ENCODE measurements at regions not wholly inside any gene's neighbourhood (a gene's known extent, or its start where the extent isn't known, plus 50 kb on each side); places are given as distances from the start of the nearest gene placed in this dataset.

DNA sequence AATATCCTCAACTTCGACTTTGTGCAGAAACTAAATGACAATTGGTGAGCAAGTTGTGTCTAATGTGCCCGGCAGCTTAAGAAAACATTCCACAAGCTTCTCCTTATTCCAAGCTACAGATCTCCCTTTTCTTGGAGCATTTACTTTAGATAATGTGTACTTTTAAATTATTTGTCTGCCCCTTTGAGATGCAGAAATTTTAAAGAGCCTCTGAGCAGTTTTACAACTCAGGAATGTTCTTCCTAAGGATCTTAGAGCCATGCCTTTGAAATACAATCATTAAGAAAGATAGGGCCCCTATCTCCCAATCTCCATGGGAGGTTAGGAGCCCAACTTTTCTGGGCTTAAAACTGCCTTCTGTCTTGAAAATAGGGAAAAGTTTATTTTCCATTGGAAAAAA, 723.7 kb upstream of the COX7C start:
- no peaks in the 10 kb centered on the region for H3K9me3 ChIP-seq (ENCODE audit: control insufficient read depth, low read length)
- Mint-ChIP-seq H3K4me1 (peaks cover 30% of the 10 kb centered on the region), H3K36me3 (ENCODE audit: low read depth) (no peaks in the 10 kb centered on the region), H3K9me3 (no peaks in the 10 kb centered on the region), H3K27me3 (ENCODE audit: insufficient read depth) (peaks cover 53% of the 10 kb centered on the region), H3K27ac (no peak overlapping the region), H3K4me3 (no peak overlapping the region)
- WGBS, 2 experiments (ENCODE audit: insufficient coverage in 1 of 2, insufficient read length in 1 of 2): 42% methylated on average over 2 of the region's 2 CpGs; no CpG with 5 or more reads in 1 of the 2 experiments
- no peak overlapping the region for H3K4me3 ChIP-seq (ENCODE audit: low read length)
- H3K36me3 ChIP-seq (ENCODE audit: control insufficient read depth, insufficient read depth, low read length): no peaks in the 10 kb centered on the region
- peaks cover 3% of the 10 kb centered on the region for H3K4me1 ChIP-seq (ENCODE audit: control insufficient read depth, insufficient read depth, low read length)
- no peaks in the 10 kb centered on the region for H3K27me3 ChIP-seq (ENCODE audit: control insufficient read depth, insufficient read depth, low read length, poor library complexity, severe bottlenecking)
- no peak overlapping the region for H3K9ac ChIP-seq (ENCODE audit: extremely low read depth, low read length, poor library complexity, severe bottlenecking)
- H3K27ac ChIP-seq (ENCODE audit: low read depth, low read length): no peak overlapping the region
- DNase-seq: no peak
- TF ChIP-seq, protein P1, sequence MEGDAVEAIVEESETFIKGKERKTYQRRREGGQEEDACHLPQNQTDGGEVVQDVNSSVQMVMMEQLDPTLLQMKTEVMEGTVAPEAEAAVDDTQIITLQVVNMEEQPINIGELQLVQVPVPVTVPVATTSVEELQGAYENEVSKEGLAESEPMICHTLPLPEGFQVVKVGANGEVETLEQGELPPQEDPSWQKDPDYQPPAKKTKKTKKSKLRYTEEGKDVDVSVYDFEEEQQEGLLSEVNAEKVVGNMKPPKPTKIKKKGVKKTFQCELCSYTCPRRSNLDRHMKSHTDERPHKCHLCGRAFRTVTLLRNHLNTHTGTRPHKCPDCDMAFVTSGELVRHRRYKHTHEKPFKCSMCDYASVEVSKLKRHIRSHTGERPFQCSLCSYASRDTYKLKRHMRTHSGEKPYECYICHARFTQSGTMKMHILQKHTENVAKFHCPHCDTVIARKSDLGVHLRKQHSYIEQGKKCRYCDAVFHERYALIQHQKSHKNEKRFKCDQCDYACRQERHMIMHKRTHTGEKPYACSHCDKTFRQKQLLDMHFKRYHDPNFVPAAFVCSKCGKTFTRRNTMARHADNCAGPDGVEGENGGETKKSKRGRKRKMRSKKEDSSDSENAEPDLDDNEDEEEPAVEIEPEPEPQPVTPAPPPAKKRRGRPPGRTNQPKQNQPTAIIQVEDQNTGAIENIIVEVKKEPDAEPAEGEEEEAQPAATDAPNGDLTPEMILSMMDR (conservative IDR thresholded peaks at IDR 0.05): no peak

GRCh38 chr5:85896514-85896913, 721.2 kb upstream of the COX7C start:
- H3K4me1 Mint-ChIP-seq: peaks cover 19% of the 10 kb centered on the region
- Histone ChIP-seq H3K9me3 (ENCODE audit: control insufficient read depth, low read length) (no peaks in the 10 kb centered on the region), H3K4me1 (ENCODE audit: control insufficient read depth, insufficient read depth, low read length) (peaks cover 3% of the 10 kb centered on the region), H3K27ac (ENCODE audit: low read depth, low read length) (no peak overlapping the region), H3K9ac (ENCODE audit: extremely low read depth, low read length, poor library complexity, severe bottlenecking) (no peak overlapping the region), H3K36me3 (ENCODE audit: control insufficient read depth, insufficient read depth, low read length) (no peaks in the 10 kb centered on the region), H3K27me3 (ENCODE audit: control insufficient read depth, insufficient read depth, low read length, poor library complexity, severe bottlenecking) (no peaks in the 10 kb centered on the region), H3K4me3 (ENCODE audit: low read length) (no peak overlapping the region)
- no peak overlapping the region for H3K27ac Mint-ChIP-seq
- WGBS, 2 experiments (ENCODE audit: insufficient coverage in 1 of 2, insufficient read length in 1 of 2): 52% methylated on average over 4 of the region's 4 CpGs; no CpG with 5 or more reads in 1 of the 2 experiments
- H3K9me3 Mint-ChIP-seq: no peaks in the 10 kb centered on the region
- TF ChIP-seq, protein P1 (conservative IDR thresholded peaks at IDR 0.05): no peak
- no peaks in the 10 kb centered on the region for H3K36me3 Mint-ChIP-seq (ENCODE audit: low read depth)
- H3K27me3 Mint-ChIP-seq (ENCODE audit: insufficient read depth): peaks cover 55% of the 10 kb centered on the region
- no peak for DNase-seq
- H3K4me3 Mint-ChIP-seq: no peak overlapping the region

DNA sequence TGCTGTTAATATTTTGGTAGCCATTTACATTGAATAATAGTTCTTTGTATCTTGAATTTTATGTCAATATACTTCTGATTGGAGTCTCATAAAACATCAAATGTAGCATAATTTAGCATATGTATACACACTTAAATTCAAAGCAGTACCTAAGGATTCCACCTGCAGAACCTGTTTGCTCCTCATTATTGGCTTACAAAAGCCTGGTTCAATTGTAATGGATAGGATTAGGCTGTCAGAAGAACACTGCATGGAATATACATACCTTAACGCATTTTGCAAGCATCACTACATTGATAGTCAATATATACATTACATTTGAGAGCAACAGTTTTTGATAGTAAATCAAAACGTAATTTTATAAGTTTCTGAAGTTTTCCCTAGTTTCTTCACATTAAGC, 711.3 kb upstream of the COX7C start:
- Mint-ChIP-seq H3K4me3 (no peak overlapping the region), H3K27me3 (ENCODE audit: insufficient read depth) (peaks cover 3% of the 10 kb centered on the region), H3K36me3 (ENCODE audit: low read depth) (no peaks in the 10 kb centered on the region), H3K9me3 (no peaks in the 10 kb centered on the region), H3K27ac (no peak overlapping the region), H3K4me1 (no peaks in the 10 kb centered on the region)
- Histone ChIP-seq H3K4me1 (ENCODE audit: control insufficient read depth, insufficient read depth, low read length) (no peaks in the 10 kb centered on the region), H3K4me3 (ENCODE audit: low read length) (no peak overlapping the region), H3K9me3 (ENCODE audit: control insufficient read depth, low read length) (no peaks in the 10 kb centered on the region), H3K27ac (ENCODE audit: low read depth, low read length) (no peak overlapping the region), H3K27me3 (ENCODE audit: control insufficient read depth, insufficient read depth, low read length, poor library complexity, severe bottlenecking) (no peaks in the 10 kb centered on the region), H3K36me3 (ENCODE audit: control insufficient read depth, insufficient read depth, low read length) (no peaks in the 10 kb centered on the region), H3K9ac (ENCODE audit: extremely low read depth, low read length, poor library complexity, severe bottlenecking) (no peak overlapping the region)
- DNase-seq: no peak
- 81% methylated on average over 2 of the region's 2 CpGs; no CpG with 5 or more reads in 1 of the 2 experiments for WGBS, 2 experiments (ENCODE audit: insufficient coverage in 1 of 2, insufficient read length in 1 of 2)
- TF ChIP-seq, protein P1 (conservative IDR thresholded peaks at IDR 0.05): no peak
